Activated T-cell treated with anti-CD3 and anti-CD28 coated beads, Interleukin-2, amount 50 U/mL, for 48 hours (primary cell): ENCODE measurements at regions not wholly inside any gene's neighbourhood (a gene's known extent, or its start where the extent isn't known, plus 50 kb on each side); places are given as distances from the start of the nearest gene placed in this dataset.

Experiments
- DNase-seq, 2 experiments: peaks; one replicate each; pipeline ENCODE4 v3.0.0-alpha.2; 2020

- DNase-seq: no peak
Observed at GRCh38 chr14:62162998-62163589, 400.9 kb downstream of the SNAPC1 start.

- no peak for DNase-seq
Observed at GRCh38 chr14:62168564-62169155, 406.4 kb downstream of the SNAPC1 start.

GRCh38 chr14:62179367-62180018 lies 417.3 kb downstream of the SNAPC1 start:
- DNase-seq: peak; percentile 33 to 34

GRCh38 chr14:62181591-62181990 lies 419.4 kb downstream of the SNAPC1 start:
- DNase-seq: no peak

- no peak for DNase-seq
Observed at GRCh38 chr14:62185078-62185477, 422.9 kb downstream of the SNAPC1 start.

- no peak for DNase-seq
Observed at GRCh38 chr14:62187265-62187664, 425.0 kb downstream of the SNAPC1 start.

- no peak for DNase-seq
Observed at GRCh38 chr14:62189698-62190097, 427.5 kb downstream of the SNAPC1 start.

- no peak for DNase-seq
Observed at GRCh38 chr14:62206456-62206855, 444.2 kb downstream of the SNAPC1 start.

GRCh38 chr14:62209287-62209899 lies 447.2 kb downstream of the SNAPC1 start:
- DNase-seq: no peak

GRCh38 chr14:62213516-62213915 lies 451.3 kb downstream of the SNAPC1 start:
- no peak for DNase-seq

GRCh38 chr14:62216121-62216520 lies 453.9 kb downstream of the SNAPC1 start:
- no peak for DNase-seq

GRCh38 chr14:62234849-62235248 lies 472.6 kb downstream of the SNAPC1 start:
- DNase-seq: no peak

GRCh38 chr14:62244221-62244620 lies 482.0 kb downstream of the SNAPC1 start:
- no peak for DNase-seq

- DNase-seq: no peak
Observed at GRCh38 chr14:62247266-62247665, 485.0 kb downstream of the SNAPC1 start.

- no peak for DNase-seq
Observed at GRCh38 chr14:62251237-62251636, 489.0 kb downstream of the SNAPC1 start.

- no peak for DNase-seq
Observed at GRCh38 chr14:62253171-62253570, 491.0 kb downstream of the SNAPC1 start.

- DNase-seq: no peak
Observed at GRCh38 chr14:62253911-62254310, 491.7 kb downstream of the SNAPC1 start.

GRCh38 chr14:62269204-62269603 lies 507.0 kb downstream of the SNAPC1 start:
- DNase-seq: peak; percentile 21 to 22

GRCh38 chr14:62270236-62270635 lies 508.0 kb downstream of the SNAPC1 start:
- no peak for DNase-seq

- DNase-seq: no peak
Observed at GRCh38 chr14:62280366-62280765, 518.1 kb downstream of the SNAPC1 start.

- no peak for DNase-seq
Observed at GRCh38 chr14:62283837-62284236, 521.6 kb downstream of the SNAPC1 start.

- DNase-seq: no peak
Observed at GRCh38 chr14:62289471-62289870, 527.3 kb downstream of the SNAPC1 start.

- no peak for DNase-seq
Observed at GRCh38 chr14:62301080-62301479, 538.9 kb downstream of the SNAPC1 start.

GRCh38 chr14:62301911-62302310 lies 539.7 kb downstream of the SNAPC1 start:
- DNase-seq: no peak
